Vagina (tissue), 2 donors: ENCODE measurements at regions not wholly inside any gene's neighbourhood (a gene's known extent, or its start where the extent isn't known, plus 50 kb on each side); places are given as distances from the start of the nearest gene placed in this dataset.

Experiments used
- POLR2A ChIP-seq, 2 donors: fragments of 450-650 bp; IDR thresholded peaks; one replicate each; pipeline ENCODE4 v1.6.1; 2017; ENCODE audit warnings: antibody characterized with exemption in 2 of 2, mild to moderate bottlenecking in 2 of 2, moderate library complexity in 2 of 2
- TF ChIP-seq, protein P1 (sequence below), 3 experiments: fragments of 450-650 bp in 2 of 3; fragments of 200-600 bp in 1 of 3; sonication (generic) in 1 of 3; IDR thresholded peaks; one replicate each; pipeline ENCODE4 v1.5.1; 2017 to 2019; ENCODE audit warnings: antibody characterized with exemption in 3 of 3, mild to moderate bottlenecking in 2 of 3, moderate library complexity in 2 of 3

DNA sequence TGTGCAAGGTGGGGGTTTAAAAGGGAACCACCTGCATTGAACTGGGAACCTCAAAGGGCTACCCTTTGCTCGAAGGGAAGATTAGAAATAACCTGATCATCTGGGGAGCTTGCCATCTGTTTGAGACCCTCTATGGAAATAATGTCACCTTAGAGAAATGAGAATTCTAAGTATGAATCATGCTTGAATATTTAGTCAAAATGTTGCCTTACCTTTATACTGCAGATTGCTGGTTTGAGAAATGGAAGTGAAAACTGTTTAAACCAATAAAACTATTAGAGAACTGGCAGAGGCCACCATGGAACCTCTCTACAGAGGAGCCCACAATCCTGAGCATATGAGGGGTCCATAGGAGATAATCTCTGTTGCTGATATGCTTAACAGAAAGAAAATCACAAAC lies 131.2 kb upstream of the FAM78B start:
- TF ChIP-seq POLR2A (IDR thresholded peaks at IDR 0.05), result no peak
- TF ChIP-seq, protein P1, sequence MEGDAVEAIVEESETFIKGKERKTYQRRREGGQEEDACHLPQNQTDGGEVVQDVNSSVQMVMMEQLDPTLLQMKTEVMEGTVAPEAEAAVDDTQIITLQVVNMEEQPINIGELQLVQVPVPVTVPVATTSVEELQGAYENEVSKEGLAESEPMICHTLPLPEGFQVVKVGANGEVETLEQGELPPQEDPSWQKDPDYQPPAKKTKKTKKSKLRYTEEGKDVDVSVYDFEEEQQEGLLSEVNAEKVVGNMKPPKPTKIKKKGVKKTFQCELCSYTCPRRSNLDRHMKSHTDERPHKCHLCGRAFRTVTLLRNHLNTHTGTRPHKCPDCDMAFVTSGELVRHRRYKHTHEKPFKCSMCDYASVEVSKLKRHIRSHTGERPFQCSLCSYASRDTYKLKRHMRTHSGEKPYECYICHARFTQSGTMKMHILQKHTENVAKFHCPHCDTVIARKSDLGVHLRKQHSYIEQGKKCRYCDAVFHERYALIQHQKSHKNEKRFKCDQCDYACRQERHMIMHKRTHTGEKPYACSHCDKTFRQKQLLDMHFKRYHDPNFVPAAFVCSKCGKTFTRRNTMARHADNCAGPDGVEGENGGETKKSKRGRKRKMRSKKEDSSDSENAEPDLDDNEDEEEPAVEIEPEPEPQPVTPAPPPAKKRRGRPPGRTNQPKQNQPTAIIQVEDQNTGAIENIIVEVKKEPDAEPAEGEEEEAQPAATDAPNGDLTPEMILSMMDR (IDR thresholded peaks at IDR 0.05), result no peak
